ENCODE measurements at regions not wholly inside any gene's neighbourhood (a gene's known extent, or its start where the extent isn't known, plus 50 kb on each side); places are given as distances from the start of the nearest gene placed in this dataset.
"Not testable (repeated sequence)": the region's sequence is repeated elsewhere in the genome, so short reads cannot be mapped to it uniquely, and the experiment has no call there.

- no peak for DNase-seq (ENCODE audit: low read depth)
These were observed 66.6 kb downstream of the LACC1 start for GRCh38 chr13:43946281-43946680.

- DNase-seq (ENCODE audit: low read depth): no peak
These were observed 68.3 kb downstream of the LACC1 start for GRCh38 chr13:43947897-43948458.

- no peak for DNase-seq (ENCODE audit: low read depth)
These were observed 73.7 kb downstream of the LACC1 start for GRCh38 chr13:43953370-43953769.

GRCh38 chr13:43956975-43957374 lies 77.3 kb downstream of the LACC1 start:
- not testable (repeated sequence) for DNase-seq (ENCODE audit: low read depth)

DNA sequence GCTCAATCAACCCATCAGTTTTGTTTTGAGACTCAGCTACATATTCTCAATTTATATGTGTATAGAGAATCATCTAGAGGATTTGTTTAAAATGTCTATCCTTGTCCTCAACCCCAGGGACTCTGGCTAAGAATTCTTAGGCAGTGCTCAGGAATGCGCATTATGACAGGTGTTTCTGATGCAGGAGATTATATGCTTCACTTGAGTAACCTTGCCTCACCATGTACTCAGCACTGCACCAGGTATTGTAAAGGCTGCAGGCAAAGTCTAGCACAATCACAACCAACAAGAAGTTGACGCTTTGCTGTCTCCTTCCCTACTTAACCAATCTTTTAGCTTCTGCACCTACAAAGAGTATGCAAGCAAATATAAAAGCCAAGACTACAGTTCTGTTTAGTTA lies 79.6 kb downstream of the LACC1 start:
- DNase-seq (ENCODE audit: low read depth): no peak

- DNase-seq (ENCODE audit: low read depth): no peak
These were observed 82.2 kb downstream of the LACC1 start for GRCh38 chr13:43961909-43962308.

- no peak for DNase-seq (ENCODE audit: low read depth)
These were observed 84.0 kb downstream of the LACC1 start for GRCh38 chr13:43963726-43964125.

GRCh38 chr13:43964698-43965458 lies 85.2 kb downstream of the LACC1 start:
- no peak for DNase-seq (ENCODE audit: low read depth)

DNA sequence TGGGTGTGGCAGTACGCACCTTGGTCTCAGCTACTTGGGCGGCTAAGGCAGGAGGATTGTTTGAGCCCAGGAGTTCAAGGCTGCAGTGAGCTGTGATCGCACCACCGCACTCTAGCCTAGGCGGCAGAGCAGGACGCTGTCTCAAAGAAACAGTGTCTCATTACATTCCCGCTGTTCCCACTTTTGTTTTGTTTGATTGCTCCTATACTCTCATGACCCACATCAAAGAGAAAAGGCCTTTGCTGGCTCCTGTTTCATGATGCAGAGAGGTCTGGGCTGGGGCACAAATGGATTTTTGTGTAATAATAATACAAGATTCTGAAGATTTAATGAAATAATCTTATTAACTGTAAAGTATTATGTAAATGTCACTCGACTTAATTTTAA lies 85.7 kb downstream of the LACC1 start:
- DNase-seq (ENCODE audit: low read depth): no peak

- DNase-seq (ENCODE audit: low read depth): not testable (repeated sequence)
These were observed 88.7 kb downstream of the LACC1 start for GRCh38 chr13:43968251-43968942.

- not testable (repeated sequence) for DNase-seq (ENCODE audit: low read depth)
These were observed 89.4 kb downstream of the LACC1 start for GRCh38 chr13:43968943-43969690.

DNA sequence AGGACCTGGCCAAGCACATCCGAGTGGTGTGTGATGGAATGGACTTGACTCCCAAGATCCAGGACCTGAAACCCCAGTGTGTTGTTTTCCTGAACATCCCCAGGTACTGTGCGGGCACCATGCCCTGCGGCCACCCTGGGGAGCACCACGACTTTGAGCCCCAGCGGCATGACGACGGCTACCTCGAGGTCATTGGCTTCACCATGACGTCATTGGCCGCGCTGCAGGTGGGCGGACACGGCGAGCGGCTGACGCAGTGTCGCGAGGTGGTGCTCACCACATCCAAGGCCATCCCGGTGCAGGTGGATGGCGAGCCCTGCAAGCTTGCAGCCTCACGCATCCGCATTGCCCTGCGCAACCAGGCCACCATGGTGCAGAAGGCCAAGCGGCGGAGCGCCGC lies 90.2 kb downstream of the LACC1 start:
- DNase-seq (ENCODE audit: low read depth): not testable (repeated sequence)

DNA sequence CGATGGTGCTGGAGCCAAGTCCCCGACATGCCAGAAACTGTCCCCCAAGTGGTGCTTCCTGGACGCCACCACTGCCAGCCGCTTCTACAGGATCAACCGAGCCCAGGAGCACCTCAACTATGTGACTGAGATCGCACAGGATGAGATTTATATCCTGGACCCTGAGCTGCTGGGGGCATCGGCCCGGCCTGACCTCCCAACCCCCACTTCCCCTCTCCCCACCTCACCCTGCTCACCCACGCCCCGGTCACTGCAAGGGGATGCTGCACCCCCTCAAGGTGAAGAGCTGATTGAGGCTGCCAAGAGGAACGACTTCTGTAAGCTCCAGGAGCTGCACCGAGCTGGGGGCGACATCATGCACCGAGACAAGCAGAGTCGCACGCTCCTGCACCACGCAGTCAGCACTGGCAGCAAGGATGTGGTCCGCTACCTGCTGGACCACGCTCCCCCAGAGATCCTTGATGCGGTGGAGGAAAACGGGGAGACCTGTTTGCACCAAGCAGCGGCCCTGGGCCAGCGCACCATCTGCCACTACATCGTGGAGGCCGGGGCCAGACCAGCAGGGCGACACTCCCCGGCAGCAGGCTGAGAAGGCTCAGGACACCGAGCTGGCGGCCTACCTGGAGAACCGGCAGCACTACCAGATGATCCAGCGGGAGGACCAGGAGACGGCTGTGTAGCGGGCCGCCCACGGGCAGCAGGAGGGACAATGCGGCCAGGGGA lies 91.0 kb downstream of the LACC1 start:
- not testable (repeated sequence) for DNase-seq (ENCODE audit: low read depth)

DNA sequence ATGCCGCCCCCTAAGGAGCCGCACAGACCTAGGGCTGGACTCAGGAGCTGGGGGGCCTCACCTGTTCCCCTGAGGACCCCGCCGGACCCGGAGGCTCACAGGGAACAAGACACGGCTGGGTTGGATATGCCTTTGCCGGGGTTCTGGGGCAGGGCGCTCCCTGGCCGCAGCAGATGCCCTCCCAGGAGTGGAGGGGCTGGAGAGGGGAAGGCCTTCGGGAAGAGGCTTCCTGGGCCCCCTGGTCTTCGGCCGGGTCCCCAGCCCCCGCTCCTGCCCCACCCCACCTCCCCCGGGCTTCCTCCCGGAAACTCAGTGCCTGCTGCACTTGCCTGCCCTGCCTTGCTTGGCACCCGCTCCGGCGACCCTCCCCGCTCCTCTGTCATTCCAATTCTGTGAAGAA lies 91.6 kb downstream of the LACC1 start:
- DNase-seq (ENCODE audit: low read depth): not testable (repeated sequence)

DNA sequence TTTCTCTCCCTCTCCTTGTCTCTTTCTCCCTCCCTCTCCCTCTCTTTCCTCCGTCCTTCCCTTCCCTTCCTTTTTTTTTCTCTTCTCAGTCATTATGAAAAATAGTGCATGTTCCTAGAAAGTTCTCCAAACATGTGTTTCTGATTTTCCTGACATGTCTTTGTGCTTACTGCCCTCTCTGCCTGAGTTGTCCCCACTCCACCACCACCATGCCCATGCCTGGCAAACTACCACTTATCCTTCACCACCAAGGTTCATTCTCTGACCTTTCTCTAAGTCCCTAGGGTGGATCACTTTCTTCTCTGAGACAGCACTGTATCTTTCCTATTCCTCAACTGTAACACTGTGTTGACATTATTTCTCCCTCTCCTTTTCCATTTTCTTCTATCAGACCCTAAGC lies 98.2 kb downstream of the LACC1 start:
- no peak for DNase-seq (ENCODE audit: low read depth)

DNA sequence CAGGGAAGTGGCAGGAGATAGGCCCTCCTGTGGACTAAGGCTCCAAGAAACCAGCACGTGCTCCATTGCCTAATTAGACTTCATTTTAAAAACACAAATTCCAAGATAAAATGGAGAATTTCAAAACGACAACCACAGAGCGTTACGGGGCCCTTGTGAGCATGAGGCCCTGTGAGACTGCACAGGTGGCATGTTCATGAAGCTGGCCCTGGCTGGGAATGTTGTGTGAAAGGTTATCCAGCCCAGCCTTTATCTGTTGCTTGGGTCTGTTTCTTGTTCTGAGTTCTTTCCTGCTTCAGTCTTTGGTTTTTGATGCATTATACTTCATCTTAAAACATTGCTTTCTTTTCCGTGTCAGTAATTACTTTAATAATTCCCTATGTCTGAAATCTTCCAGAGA lies 99.0 kb downstream of the LACC1 start:
- no peak for DNase-seq (ENCODE audit: low read depth)

DNA sequence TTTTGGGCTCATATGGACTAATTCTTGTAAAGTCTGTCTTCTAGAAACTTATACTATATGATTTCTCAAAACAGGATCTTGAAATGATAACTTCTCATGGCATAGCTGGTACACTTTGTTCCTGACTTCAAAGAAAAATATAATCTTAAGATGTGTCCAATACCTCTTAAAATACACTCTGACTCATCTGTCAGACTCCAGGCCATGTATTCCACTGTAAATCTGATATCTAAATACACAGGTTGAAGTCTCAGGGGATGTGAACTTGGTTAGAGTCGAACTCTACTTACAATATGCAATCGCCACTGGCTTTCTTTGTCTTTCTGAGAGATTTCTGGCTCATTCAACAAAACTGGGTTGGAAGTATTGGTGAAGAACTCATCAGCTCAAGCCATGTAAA lies 99.8 kb downstream of the LACC1 start:
- no peak for DNase-seq (ENCODE audit: low read depth)

GRCh38 chr13:43980587-43980986 lies 100.9 kb downstream of the LACC1 start:
- DNase-seq (ENCODE audit: low read depth): no peak

GRCh38 chr13:43981091-43981490 lies 101.4 kb downstream of the LACC1 start:
- no peak for DNase-seq (ENCODE audit: low read depth)

DNA sequence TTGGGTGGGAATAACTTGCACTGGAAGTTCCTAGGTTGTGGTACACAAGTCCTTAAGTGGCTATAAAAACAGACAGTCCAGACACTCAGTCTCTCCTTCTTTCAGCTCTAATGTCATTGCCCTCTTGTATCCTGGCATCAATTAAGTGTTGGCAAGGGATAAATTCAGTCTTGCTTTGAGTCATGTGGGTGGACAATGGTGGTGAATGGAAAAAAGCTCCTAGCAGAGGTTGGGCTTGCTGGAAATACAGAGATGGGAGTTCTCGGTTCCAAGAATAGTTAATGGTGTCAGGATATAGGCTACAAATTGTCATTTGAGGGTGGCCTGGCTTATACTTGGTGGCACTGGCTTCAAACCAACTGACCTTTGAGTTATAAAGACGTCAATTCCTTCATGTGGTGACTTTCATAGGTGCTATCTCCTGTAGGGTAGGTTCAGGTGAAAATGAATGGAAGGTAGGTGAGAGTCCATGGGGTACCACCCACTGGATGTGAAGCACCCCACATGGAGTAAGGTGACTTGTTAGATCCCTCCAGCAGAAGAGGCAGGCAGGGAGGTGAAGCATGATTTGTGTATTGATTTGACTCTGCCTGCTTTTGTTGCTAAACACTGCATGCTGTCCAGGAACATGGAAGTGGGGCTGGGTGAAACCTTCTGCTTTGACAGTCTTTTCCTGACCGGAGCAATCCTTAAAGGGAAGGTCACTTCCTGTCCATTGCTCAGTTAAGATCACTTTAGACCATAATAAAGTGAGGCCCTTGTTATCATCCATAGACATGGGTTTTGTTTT lies 102.0 kb downstream of the LACC1 start:
- DNase-seq (ENCODE audit: low read depth): no peak

- DNase-seq (ENCODE audit: low read depth): no peak
These were observed 103.7 kb downstream of the LACC1 start for GRCh38 chr13:43983373-43983772.
